ENCODE measurements at regions not wholly inside any gene's neighbourhood (a gene's known extent, or its start where the extent isn't known, plus 50 kb on each side); places are given as distances from the start of the nearest gene placed in this dataset.

- Histone ChIP-seq H3K4me1 (ENCODE audit: control insufficient read depth, insufficient read depth, low read length) (no peaks in the 10 kb centered on the region), H3K27ac (ENCODE audit: extremely low read depth, low read depth, low read length) (no peak overlapping the region), H3K36me3 (ENCODE audit: control insufficient read depth in 2 of 2, insufficient read depth in 1 of 2, low read length in 2 of 2) (no peaks in the 10 kb centered on the region), H3K9me3 (ENCODE audit: control insufficient read depth, insufficient read depth, low read depth, low read length) (no peaks in the 10 kb centered on the region), H3K4me3 (ENCODE audit: low read depth, low read length) (no peak overlapping the region)
- TF ChIP-seq ZNF433 (tag by site-specific recombination; IDR thresholded peaks at IDR 0.05; ENCODE audit: low read depth) (no peak), PRDM1 (tag by site-specific recombination; IDR thresholded peaks at IDR 0.05) (no peak), GFI1B (tag by site-specific recombination; IDR thresholded peaks at IDR 0.05) (no peak), ZNF248 (tag by site-specific recombination; IDR thresholded peaks at IDR 0.05) (no peak), ZNF785 (tag by site-specific recombination; IDR thresholded peaks at IDR 0.05) (no peak), KLF8 (tag by site-specific recombination; IDR thresholded peaks at IDR 0.05) (no peak), ZNF777 (tag by site-specific recombination; IDR thresholded peaks at IDR 0.05; ENCODE audit: borderline replicate concordance) (no peak), GLI4 (tag by site-specific recombination; IDR thresholded peaks at IDR 0.05) (no peak), ZNF266 (tag by site-specific recombination; IDR thresholded peaks at IDR 0.05; ENCODE audit: low read depth) (no peak), ZNF843 (tag by site-specific recombination; IDR thresholded peaks at IDR 0.05) (no peak), ZNF302 (tag by site-specific recombination; IDR thresholded peaks at IDR 0.05; ENCODE audit: low read depth) (no peak), ZNF274 (IDR thresholded peaks at IDR 0.05; ENCODE audit: low read length) (no peak), ZNF274 (tag by site-specific recombination; IDR thresholded peaks at IDR 0.05; ENCODE audit: borderline replicate concordance) (no peak)
- TF ChIP-seq, protein P1, sequence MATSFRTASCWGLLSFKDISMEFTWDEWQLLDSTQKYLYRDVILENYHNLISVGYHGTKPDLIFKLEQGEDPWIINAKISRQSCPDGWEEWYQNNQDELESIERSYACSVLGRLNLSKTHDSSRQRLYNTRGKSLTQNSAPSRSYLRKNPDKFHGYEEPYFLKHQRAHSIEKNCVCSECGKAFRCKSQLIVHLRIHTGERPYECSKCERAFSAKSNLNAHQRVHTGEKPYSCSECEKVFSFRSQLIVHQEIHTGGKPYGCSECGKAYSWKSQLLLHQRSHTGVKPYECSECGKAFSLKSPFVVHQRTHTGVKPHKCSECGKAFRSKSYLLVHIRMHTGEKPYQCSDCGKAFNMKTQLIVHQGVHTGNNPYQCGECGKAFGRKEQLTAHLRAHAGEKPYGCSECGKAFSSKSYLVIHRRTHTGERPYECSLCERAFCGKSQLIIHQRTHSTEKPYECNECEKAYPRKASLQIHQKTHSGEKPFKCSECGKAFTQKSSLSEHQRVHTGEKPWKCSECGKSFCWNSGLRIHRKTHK (tag by site-specific recombination; IDR thresholded peaks at IDR 0.05), result no peak
- TF ChIP-seq, protein P2, sequence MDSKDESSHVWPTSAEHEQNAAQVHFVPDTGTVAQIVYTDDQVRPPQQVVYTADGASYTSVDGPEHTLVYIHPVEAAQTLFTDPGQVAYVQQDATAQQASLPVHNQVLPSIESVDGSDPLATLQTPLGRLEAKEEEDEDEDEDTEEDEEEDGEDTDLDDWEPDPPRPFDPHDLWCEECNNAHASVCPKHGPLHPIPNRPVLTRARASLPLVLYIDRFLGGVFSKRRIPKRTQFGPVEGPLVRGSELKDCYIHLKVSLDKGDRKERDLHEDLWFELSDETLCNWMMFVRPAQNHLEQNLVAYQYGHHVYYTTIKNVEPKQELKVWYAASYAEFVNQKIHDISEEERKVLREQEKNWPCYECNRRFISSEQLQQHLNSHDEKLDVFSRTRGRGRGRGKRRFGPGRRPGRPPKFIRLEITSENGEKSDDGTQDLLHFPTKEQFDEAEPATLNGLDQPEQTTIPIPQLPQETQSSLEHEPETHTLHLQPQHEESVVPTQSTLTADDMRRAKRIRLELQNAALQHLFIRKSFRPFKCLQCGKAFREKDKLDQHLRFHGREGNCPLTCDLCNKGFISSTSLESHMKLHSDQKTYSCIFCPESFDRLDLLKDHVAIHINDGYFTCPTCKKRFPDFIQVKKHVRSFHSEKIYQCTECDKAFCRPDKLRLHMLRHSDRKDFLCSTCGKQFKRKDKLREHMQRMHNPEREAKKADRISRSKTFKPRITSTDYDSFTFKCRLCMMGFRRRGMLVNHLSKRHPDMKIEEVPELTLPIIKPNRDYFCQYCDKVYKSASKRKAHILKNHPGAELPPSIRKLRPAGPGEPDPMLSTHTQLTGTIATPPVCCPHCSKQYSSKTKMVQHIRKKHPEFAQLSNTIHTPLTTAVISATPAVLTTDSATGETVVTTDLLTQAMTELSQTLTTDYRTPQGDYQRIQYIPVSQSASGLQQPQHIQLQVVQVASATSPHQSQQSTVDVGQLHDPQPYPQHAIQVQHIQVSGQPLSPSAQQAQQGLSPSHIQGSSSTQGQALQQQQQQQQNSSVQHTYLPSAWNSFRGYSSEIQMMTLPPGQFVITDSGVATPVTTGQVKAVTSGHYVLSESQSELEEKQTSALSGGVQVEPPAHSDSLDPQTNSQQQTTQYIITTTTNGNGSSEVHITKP (tag by site-specific recombination; IDR thresholded peaks at IDR 0.05), result no peak
- TF ChIP-seq, protein P3, sequence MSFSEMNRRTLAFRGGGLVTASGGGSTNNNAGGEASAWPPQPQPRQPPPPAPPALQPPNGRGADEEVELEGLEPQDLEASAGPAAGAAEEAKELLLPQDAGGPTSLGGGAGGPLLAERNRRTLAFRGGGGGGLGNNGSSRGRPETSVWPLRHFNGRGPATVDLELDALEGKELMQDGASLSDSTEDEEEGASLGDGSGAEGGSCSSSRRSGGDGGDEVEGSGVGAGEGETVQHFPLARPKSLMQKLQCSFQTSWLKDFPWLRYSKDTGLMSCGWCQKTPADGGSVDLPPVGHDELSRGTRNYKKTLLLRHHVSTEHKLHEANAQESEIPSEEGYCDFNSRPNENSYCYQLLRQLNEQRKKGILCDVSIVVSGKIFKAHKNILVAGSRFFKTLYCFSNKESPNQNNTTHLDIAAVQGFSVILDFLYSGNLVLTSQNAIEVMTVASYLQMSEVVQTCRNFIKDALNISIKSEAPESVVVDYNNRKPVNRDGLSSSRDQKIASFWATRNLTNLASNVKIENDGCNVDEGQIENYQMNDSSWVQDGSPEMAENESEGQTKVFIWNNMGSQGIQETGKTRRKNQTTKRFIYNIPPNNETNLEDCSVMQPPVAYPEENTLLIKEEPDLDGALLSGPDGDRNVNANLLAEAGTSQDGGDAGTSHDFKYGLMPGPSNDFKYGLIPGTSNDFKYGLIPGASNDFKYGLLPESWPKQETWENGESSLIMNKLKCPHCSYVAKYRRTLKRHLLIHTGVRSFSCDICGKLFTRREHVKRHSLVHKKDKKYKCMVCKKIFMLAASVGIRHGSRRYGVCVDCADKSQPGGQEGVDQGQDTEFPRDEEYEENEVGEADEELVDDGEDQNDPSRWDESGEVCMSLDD (tag by site-specific recombination; IDR thresholded peaks at IDR 0.05), result no peak
- ChIA-PET POLR2A (no interaction called here), CTCF (no interaction called here)
Observed at GRCh38 chr3:162269636-162270458, 773.2 kb downstream of the OTOL1 start.

- ChIA-PET CTCF (interaction anchor here (0.5 to 1.1 kb wide), 2 partner anchors 9 to 20 kb away, joined by 3 read pairs; no protein-coding TSS in a partner anchor), POLR2A (no interaction called here)
- Histone ChIP-seq H3K36me3 (ENCODE audit: control insufficient read depth in 2 of 2, insufficient read depth in 1 of 2, low read length in 2 of 2) (no peaks in the 10 kb centered on the region), H3K9me3 (ENCODE audit: control insufficient read depth, insufficient read depth, low read depth, low read length) (no peaks in the 10 kb centered on the region), H3K4me3 (ENCODE audit: low read depth, low read length) (no peak overlapping the region), H3K27ac (ENCODE audit: extremely low read depth, low read depth, low read length) (no peak overlapping the region), H3K4me1 (ENCODE audit: control insufficient read depth, insufficient read depth, low read length) (no peaks in the 10 kb centered on the region)
- TF ChIP-seq, protein P4, sequence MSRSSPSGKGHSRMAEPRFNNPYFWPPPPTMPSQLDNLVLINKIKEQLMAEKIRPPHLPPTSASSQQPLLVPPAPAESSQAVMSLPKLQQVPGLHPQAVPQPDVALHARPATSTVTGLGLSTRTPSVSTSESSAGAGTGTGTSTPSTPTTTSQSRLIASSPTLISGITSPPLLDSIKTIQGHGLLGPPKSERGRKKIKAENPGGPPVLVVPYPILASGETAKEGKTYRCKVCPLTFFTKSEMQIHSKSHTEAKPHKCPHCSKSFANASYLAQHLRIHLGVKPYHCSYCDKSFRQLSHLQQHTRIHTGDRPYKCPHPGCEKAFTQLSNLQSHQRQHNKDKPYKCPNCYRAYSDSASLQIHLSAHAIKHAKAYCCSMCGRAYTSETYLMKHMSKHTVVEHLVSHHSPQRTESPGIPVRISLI (tag by site-specific recombination; IDR thresholded peaks at IDR 0.05), result no peak
- TF ChIP-seq ZFHX2 (tag by site-specific recombination; conservative IDR thresholded peaks at IDR 0.05) (no peak), ZSCAN18 (tag by site-specific recombination; IDR thresholded peaks at IDR 0.05) (no peak), ZNF391 (tag by site-specific recombination; IDR thresholded peaks at IDR 0.05; ENCODE audit: borderline replicate concordance, low read depth) (no peak), ZNF785 (tag by site-specific recombination; IDR thresholded peaks at IDR 0.05) (no peak), ZNF747 (tag by site-specific recombination; IDR thresholded peaks at IDR 0.05) (no peak)
Observed at GRCh38 chr3:162274070-162274469, 777.5 kb downstream of the OTOL1 start.
